ENCODE measurements at regions not wholly inside any gene's neighbourhood (a gene's known extent, or its start where the extent isn't known, plus 50 kb on each side); places are given as distances from the start of the nearest gene placed in this dataset.

DNA sequence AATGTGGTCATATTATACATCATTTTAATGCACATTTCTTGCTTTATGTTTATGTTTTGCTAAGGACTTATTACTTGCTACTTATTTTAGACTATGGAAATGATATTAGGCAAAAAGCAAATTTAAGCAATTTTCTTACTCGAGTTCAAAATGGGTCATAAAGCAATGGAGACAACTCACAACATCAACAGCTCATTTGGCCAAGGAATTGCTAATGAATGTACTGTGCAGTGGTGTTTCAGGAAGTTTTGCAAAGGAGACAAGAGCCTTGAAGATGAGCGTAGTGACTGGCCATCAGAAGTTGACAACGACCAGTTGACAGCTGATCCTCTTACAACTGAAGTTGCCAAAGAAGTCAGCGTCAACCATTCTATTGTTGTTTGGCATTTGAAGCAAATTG is 831.8 kb upstream of the SEL1L start:
- no peak overlapping the region for H3K27ac ChIP-seq
- H3K36me3 ChIP-seq: no peaks in the 10 kb centered on the region
- no peaks in the 10 kb centered on the region for H3K9me3 ChIP-seq
- H3K27me3 ChIP-seq: no peaks in the 10 kb centered on the region
- TF ChIP-seq POLR2A (IDR thresholded peaks at IDR 0.05): no peak
- no peak for TF ChIP-seq EP300 (IDR thresholded peaks at IDR 0.05)
- TF ChIP-seq, protein P1, sequence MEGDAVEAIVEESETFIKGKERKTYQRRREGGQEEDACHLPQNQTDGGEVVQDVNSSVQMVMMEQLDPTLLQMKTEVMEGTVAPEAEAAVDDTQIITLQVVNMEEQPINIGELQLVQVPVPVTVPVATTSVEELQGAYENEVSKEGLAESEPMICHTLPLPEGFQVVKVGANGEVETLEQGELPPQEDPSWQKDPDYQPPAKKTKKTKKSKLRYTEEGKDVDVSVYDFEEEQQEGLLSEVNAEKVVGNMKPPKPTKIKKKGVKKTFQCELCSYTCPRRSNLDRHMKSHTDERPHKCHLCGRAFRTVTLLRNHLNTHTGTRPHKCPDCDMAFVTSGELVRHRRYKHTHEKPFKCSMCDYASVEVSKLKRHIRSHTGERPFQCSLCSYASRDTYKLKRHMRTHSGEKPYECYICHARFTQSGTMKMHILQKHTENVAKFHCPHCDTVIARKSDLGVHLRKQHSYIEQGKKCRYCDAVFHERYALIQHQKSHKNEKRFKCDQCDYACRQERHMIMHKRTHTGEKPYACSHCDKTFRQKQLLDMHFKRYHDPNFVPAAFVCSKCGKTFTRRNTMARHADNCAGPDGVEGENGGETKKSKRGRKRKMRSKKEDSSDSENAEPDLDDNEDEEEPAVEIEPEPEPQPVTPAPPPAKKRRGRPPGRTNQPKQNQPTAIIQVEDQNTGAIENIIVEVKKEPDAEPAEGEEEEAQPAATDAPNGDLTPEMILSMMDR (IDR thresholded peaks at IDR 0.05): no peak
- DNase-seq: no peak
- WGBS, 3 donors: 89 to 94% (median 93%) methylated on average over 4 of the region's 4 CpGs
- intact Hi-C loops (cut with DNase I): no loop called here
- H3K4me3 ChIP-seq: no peak overlapping the region
- H3K4me1 ChIP-seq (ENCODE audit: insufficient read depth): no peaks in the 10 kb centered on the region

DNA sequence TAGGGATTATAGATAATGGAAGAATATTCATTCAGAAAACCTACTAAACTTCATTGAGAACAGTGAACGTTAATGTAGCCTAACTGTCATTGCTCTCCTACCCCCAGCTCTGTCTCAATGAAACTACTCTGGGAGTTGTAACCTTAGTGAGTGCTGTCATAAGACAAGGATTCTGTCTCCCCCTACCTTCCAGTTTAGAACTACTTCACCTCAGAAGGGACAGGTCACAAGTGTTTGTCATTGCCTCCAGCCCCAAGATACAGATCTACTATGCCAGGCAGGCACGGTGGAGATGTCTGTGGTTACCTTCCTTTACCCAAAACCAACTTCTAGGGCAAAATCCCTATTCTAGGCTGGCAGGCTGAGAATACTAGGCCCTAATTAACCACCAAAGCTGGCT is 833.1 kb upstream of the SEL1L start:
- intact Hi-C loops (cut with DNase I): no loop called here
- H3K27me3 ChIP-seq: no peaks in the 10 kb centered on the region
- 73 to 88% (median 77%) methylated on average over 2 of the region's 2 CpGs for WGBS, 3 donors
- no peaks in the 10 kb centered on the region for H3K9me3 ChIP-seq
- DNase-seq: no peak
- H3K27ac ChIP-seq: no peak overlapping the region
- TF ChIP-seq EP300 (IDR thresholded peaks at IDR 0.05) (no peak), POLR2A (IDR thresholded peaks at IDR 0.05) (no peak)
- TF ChIP-seq, protein P1 (IDR thresholded peaks at IDR 0.05): no peak
- no peaks in the 10 kb centered on the region for H3K4me1 ChIP-seq (ENCODE audit: insufficient read depth)
- H3K4me3 ChIP-seq: no peak overlapping the region
- no peaks in the 10 kb centered on the region for H3K36me3 ChIP-seq

DNA sequence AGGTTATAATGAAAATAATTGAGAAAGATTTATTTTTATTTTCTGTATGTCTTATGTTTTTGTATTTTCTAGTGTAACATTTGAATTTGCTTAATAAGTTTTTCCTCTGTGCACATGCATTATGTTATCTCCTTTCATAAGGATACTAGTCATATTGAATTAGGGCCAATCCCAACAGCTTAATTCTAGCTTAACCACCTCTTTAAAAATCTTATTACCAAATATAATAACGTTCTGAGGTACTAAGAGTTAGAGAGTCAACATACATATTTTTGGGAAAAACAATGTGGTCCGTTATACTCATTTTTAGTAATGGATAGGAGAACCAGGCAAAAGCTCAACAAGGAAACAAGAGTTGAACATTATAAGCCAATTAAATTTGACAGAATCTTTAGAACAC is 845.6 kb upstream of the SEL1L start:
- Histone ChIP-seq H3K27me3 (no peaks in the 10 kb centered on the region), H3K27ac (no peak overlapping the region), H3K9me3 (no peaks in the 10 kb centered on the region), H3K4me3 (no peak overlapping the region), H3K36me3 (no peaks in the 10 kb centered on the region), H3K4me1 (ENCODE audit: insufficient read depth) (no peaks in the 10 kb centered on the region)
- DNase-seq: no peak
- TF ChIP-seq, protein P1 (IDR thresholded peaks at IDR 0.05): no peak
- no peak for TF ChIP-seq EP300 (IDR thresholded peaks at IDR 0.05)
- TF ChIP-seq POLR2A (IDR thresholded peaks at IDR 0.05): no peak
- WGBS, 3 donors: 77 to 79% (median 79%) methylated on average over 2 of the region's 2 CpGs
- intact Hi-C loops (cut with DNase I): no loop called here

DNA sequence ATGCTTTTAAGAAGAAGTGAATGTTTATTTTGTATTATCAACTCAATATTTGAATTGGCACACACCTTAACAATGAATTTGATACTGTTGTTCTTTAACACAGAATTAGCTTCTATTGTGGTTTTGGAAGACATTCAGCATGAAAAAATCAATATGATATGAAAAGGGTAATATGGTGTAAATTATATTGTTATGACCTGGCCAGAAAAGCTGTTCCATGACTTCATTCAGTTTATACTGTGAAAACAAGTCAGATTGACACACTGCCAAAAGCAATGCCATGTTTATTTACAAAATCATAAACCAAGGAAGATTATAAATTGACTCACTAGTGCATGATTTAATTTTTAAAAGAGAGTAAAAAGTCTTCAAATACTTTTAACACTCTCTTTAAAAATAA is 851.4 kb upstream of the SEL1L start:
- DNase-seq: no peak
- Histone ChIP-seq H3K36me3 (no peaks in the 10 kb centered on the region), H3K4me3 (no peak overlapping the region), H3K27ac (no peak overlapping the region), H3K9me3 (no peaks in the 10 kb centered on the region), H3K4me1 (ENCODE audit: insufficient read depth) (no peaks in the 10 kb centered on the region), H3K27me3 (no peaks in the 10 kb centered on the region)
- TF ChIP-seq, protein P1 (IDR thresholded peaks at IDR 0.05): no peak
- TF ChIP-seq POLR2A (IDR thresholded peaks at IDR 0.05) (no peak), EP300 (IDR thresholded peaks at IDR 0.05) (no peak)
- intact Hi-C loops (cut with DNase I): no loop called here

DNA sequence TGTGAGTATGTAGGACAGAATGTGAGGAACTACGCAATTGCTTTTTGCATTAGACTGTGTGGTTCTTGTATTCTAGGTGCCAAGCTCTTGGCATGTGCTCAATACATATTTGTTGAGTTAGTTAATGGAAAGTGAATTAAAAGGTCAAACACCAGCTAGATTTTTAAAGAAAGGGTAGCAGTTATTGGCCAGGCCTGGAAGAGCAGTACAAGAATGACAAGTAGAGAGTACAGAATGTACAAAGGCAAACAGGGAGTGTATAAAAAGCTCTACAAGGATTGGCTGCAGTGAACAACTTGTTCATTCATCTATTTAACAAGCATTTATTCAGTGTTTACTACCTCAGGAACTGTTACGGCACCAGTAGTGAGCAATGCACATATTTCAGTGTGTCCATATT is 854.0 kb upstream of the SEL1L start:
- intact Hi-C loops (cut with DNase I): no loop called here
- Histone ChIP-seq H3K27me3 (no peaks in the 10 kb centered on the region), H3K27ac (no peak overlapping the region), H3K36me3 (no peaks in the 10 kb centered on the region), H3K4me1 (ENCODE audit: insufficient read depth) (no peaks in the 10 kb centered on the region), H3K9me3 (no peaks in the 10 kb centered on the region), H3K4me3 (no peak overlapping the region)
- WGBS, 3 donors: 74 to 96% (median 93%) methylated on average over 2 of the region's 2 CpGs
- TF ChIP-seq, protein P1 (IDR thresholded peaks at IDR 0.05): no peak
- TF ChIP-seq POLR2A (IDR thresholded peaks at IDR 0.05): no peak
- TF ChIP-seq EP300 (IDR thresholded peaks at IDR 0.05): no peak
- DNase-seq: no peak

Measured in ovary (tissue), 7 donors.